ENCODE measurements at regions not wholly inside any gene's neighbourhood (a gene's known extent, or its start where the extent isn't known, plus 50 kb on each side); places are given as distances from the start of the nearest gene placed in this dataset.

GRCh38 chr17:20934288-20934687 lies 108.5 kb downstream of the USP22 start:
- Histone ChIP-seq H3K9ac (ENCODE audit: low read length) (no peak overlapping the region), H4K20me1 (ENCODE audit: insufficient read depth) (no peaks in the 10 kb centered on the region), H3K4me2 (ENCODE audit: low read length) (no peak overlapping the region), H3K4me3 (ENCODE audit: low read length) (no peak overlapping the region), H3F3A (ENCODE audit: insufficient read depth, low read length, poor library complexity, severe bottlenecking) (no peaks in the 10 kb centered on the region), H3K27me3 (ENCODE audit: insufficient read depth, low read depth, low read length) (no peaks in the 10 kb centered on the region), H3K36me3 (ENCODE audit: insufficient read depth, low read length) (peaks cover 18% of the 10 kb centered on the region), H3K9me2 (ENCODE audit: insufficient read depth, low read length) (no peaks in the 10 kb centered on the region), H3K79me2 (replicated peaks; ENCODE audit: insufficient read depth, low read length) (peaks cover 3% of the 10 kb centered on the region), H3K9me3 (ENCODE audit: low read length) (no peaks in the 10 kb centered on the region), H2AFZ (ENCODE audit: low read depth, low read length) (no peak overlapping the region), H3K27ac (ENCODE audit: low read length) (no peak overlapping the region)
- TF ChIP-seq POLR2AphosphoS5 (IDR thresholded peaks at IDR 0.05) = no peak
- TF ChIP-seq RAD21 (conservative IDR thresholded peaks at IDR 0.05) = no peak
- TF ChIP-seq SMC3 (conservative IDR thresholded peaks at IDR 0.05; ENCODE audit: poor library complexity) = no peak
- TF ChIP-seq REST (IDR thresholded peaks at IDR 0.05; ENCODE audit: borderline replicate concordance) = no peak
- no peak for TF ChIP-seq TAF1 (IDR thresholded peaks at IDR 0.05; ENCODE audit: low read depth)
- no peak for TF ChIP-seq EP300 (conservative IDR thresholded peaks at IDR 0.05; ENCODE audit: poor library complexity, severe bottlenecking)
- no peak for TF ChIP-seq CTCF (IDR thresholded peaks at IDR 0.05; ENCODE audit: poor library complexity, severe bottlenecking)
- TF ChIP-seq EZH2 (IDR thresholded peaks at IDR 0.05; ENCODE audit: borderline replicate concordance, insufficient read depth, low read length, poor library complexity, severe bottlenecking) = no peak
- no peak for TF ChIP-seq MXI1 (conservative IDR thresholded peaks at IDR 0.05; ENCODE audit: poor library complexity, severe bottlenecking)

GRCh38 chr17:20935740-20936139 lies 107.1 kb downstream of the USP22 start:
- H3K36me3 ChIP-seq (ENCODE audit: insufficient read depth, low read length) = peaks cover 12% of the 10 kb centered on the region
- no peaks in the 10 kb centered on the region for H3K27me3 ChIP-seq (ENCODE audit: insufficient read depth, low read depth, low read length)
- no peaks in the 10 kb centered on the region for H3K9me2 ChIP-seq (ENCODE audit: insufficient read depth, low read length)
- no peak overlapping the region for H3K4me3 ChIP-seq (ENCODE audit: low read length)
- H2AFZ ChIP-seq (ENCODE audit: low read depth, low read length) = no peak overlapping the region
- H4K20me1 ChIP-seq (ENCODE audit: insufficient read depth) = no peaks in the 10 kb centered on the region
- H3F3A ChIP-seq (ENCODE audit: insufficient read depth, low read length, poor library complexity, severe bottlenecking) = no peaks in the 10 kb centered on the region
- no peak overlapping the region for H3K9ac ChIP-seq (ENCODE audit: low read length)
- H3K4me2 ChIP-seq (ENCODE audit: low read length) = no peak overlapping the region
- no peak overlapping the region for H3K27ac ChIP-seq (ENCODE audit: low read length)
- TF ChIP-seq RAD21 (conservative IDR thresholded peaks at IDR 0.05) = no peak
- TF ChIP-seq EP300 (conservative IDR thresholded peaks at IDR 0.05; ENCODE audit: poor library complexity, severe bottlenecking) = no peak
- TF ChIP-seq TAF1 (IDR thresholded peaks at IDR 0.05; ENCODE audit: low read depth) = no peak
- no peak for TF ChIP-seq MXI1 (conservative IDR thresholded peaks at IDR 0.05; ENCODE audit: poor library complexity, severe bottlenecking)
- TF ChIP-seq CTCF (IDR thresholded peaks at IDR 0.05; ENCODE audit: poor library complexity, severe bottlenecking) = no peak
- no peak for TF ChIP-seq EZH2 (IDR thresholded peaks at IDR 0.05; ENCODE audit: borderline replicate concordance, insufficient read depth, low read length, poor library complexity, severe bottlenecking)
- no peak for TF ChIP-seq SMC3 (conservative IDR thresholded peaks at IDR 0.05; ENCODE audit: poor library complexity)
- TF ChIP-seq POLR2AphosphoS5 (IDR thresholded peaks at IDR 0.05) = no peak
- TF ChIP-seq REST (IDR thresholded peaks at IDR 0.05; ENCODE audit: borderline replicate concordance) = no peak
- peaks cover 3% of the 10 kb centered on the region for H3K79me2 ChIP-seq (replicated peaks; ENCODE audit: insufficient read depth, low read length)
- no peaks in the 10 kb centered on the region for H3K9me3 ChIP-seq (ENCODE audit: low read length)

Measured in neural cell (in vitro differentiated cells).